NCI-H345 (cell line): ENCODE measurements at regions not wholly inside any gene's neighbourhood (a gene's known extent, or its start where the extent isn't known, plus 50 kb on each side); places are given as distances from the start of the nearest gene placed in this dataset.

Source experiments
- DNase-seq: peaks from one replicate; lab custom pipeline; 2025; lab: John Stamatoyannopoulos, UW

DNA sequence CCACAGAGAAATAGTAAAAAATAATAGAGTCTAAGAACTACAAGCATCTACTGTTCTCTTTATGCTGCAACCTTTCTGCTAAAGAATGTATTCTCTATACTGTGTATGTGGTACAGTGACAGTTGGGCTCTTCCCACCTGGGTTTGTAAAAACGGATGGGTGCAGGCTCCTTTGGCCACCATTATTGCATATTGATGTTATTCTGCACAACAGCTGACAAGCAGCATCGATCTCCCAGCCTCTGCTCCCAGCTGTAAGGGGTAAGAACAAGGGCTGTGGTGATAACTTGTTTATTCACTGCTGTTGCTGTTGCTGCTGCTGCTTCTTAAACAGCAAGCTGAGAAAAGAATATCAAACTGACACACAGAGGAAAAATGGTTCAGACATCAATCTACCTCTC, 56.1 kb downstream of the KCNRG start:
- DNase-seq, result no peak

DNA sequence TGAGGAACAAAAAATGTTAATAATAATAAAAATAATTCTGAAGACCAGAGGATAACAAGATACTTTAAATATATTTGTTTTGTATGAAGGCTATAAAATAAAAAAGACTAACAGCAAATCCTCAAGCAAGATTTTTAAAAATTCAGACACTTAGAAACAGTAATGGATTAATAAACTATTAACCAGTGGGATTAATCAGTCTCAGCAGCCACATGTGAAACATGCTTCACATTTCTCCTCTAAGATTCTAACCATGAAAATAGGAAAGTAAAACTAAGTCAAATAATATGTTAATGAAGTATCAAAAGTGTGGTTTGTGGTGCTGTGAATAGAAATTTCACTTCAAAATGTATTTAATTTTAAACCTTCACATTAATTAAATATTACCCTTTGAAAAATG, 57.4 kb downstream of the KCNRG start:
- DNase-seq, result no peak

DNA sequence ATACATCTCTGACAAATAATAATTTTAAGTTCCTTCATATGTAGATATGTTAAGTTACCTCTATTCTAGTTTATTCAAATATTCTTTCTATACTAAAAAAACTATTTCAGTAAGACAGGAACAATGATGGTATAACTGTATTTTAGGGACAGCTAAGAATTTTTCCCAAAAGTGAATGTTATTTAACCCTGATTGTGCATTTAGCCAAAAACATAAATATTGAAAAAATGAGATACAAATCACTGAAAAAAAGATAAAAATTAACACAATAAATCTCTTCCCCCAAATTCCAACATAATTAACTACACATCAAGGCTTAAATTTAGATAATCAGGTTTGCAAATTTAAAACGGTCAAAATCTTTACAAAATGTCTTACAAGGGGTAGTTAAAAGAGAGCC, 58.1 kb downstream of the KCNRG start:
- no peak for DNase-seq

DNA sequence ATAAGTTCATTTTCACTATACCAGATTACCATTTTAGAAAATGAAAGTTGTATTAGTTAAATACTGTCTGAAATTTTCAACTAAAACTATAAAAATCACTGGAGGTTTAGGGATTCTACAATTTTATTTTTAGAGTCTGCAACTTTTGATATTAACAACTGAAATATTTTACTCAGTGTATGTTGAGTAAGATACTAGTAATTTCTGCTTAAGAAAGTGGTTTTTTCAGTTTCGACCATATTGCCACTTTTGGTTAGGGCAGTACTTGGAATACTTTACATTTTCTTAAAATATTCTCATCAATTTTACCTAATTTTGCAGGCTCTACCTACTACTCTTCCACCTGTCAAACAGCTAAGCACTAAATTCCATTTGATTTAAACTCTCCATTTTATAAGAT, 59.6 kb downstream of the KCNRG start:
- no peak for DNase-seq

DNA sequence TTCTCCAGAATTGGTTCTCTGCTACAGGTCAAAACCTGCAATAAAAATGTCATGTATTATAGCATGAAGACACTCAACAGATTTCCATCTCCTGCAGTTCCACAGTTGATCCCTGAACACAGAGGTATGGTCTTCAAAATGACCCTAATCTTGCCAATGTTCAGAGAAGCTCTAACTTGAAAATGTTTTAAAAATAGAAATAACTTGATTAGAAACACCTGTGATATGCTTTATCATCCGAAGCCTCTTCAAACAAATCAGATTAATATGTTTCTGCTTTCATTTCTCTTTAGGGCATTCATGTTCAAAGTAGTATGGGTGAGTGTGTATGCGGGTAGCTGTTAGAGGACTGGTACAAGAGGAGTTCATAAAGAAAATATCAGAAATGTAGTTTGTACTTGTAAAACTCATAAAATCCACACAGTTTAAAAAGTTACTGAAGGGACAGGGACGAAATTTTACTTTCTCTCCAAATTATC, 60.4 kb downstream of the KCNRG start:
- no peak for DNase-seq

DNA sequence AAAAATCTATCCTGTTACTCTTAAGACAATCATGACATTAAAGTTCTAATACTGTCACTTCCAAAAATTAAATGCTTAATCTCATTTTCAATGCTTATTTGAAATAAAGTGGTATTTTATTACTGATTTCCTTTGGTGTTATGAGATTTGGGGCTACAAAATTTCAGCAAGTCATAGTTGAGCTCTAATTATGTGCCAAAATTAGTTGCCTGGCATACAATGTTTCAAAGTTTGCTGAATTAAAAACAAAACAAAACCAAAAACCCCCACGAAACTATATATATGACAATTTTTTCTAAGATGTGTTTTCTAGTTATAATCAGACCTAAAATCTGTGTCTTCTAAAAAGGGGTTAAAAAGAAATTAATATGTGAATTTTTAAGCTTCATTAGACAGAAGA, 62.2 kb downstream of the KCNRG start:
- DNase-seq, result no peak

DNA sequence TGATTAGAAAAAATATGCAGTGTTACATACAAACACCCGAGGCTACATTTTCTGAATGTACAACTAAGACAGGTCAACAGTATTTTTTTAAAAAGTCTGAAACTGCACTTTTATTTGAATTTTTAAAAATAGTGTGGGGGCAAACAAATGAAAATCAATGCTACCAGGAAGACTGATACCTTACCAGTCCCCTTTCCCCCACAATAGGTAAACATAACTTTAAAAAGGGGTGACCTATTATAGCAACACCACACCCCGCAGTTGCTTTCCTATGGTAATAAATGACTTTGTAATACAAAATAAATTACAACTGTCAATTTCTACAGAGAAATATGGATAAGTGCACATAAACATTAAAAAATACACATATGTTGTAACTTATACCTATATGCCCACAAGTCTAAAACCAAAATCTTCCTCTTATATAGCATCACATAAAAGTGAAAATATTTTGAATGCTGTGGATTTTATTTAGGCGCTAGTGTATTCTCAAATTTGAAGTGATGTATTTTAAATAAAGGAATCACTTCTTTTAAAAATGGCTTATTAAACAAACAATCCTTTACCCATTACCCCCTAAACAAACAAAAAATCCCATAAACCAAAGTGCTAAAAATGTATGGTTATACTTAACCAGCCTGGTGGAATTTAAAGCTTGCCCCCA, 63.1 kb downstream of the KCNRG start:
- no peak for DNase-seq

DNA sequence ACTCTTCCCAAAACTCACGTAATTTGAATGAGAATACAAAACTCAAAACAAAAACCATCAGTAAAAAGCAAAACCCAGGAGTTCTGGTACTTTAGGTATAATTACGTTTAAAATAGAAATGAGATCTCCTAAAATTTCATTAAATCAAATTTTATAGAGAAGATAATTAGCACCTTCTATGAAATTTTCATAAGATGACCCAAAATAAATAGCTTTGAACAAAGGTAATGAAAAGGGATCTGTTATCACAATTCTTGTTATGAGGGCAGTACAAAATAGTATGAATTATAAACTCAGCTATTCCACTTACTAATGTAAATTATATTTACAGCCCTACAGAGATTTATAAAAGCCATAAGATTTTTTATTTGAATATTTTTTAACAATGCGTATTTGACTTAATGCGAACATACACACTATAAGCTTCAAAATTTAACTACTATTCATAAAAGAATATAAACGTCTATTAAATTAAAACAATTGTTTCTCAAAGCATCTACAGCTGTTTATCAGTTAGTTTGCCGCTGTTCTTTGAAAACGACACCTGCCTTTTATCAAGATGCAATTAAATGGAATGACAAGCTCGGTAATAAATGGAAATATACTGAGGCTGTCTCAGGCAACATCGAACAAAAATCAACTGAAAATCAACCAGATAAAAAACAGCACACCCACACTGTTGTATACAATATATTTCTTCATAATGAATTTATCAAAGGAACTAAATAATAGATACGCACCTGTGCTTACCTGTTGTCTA, 63.8 kb downstream of the KCNRG start:
- DNase-seq, result no peak

DNA sequence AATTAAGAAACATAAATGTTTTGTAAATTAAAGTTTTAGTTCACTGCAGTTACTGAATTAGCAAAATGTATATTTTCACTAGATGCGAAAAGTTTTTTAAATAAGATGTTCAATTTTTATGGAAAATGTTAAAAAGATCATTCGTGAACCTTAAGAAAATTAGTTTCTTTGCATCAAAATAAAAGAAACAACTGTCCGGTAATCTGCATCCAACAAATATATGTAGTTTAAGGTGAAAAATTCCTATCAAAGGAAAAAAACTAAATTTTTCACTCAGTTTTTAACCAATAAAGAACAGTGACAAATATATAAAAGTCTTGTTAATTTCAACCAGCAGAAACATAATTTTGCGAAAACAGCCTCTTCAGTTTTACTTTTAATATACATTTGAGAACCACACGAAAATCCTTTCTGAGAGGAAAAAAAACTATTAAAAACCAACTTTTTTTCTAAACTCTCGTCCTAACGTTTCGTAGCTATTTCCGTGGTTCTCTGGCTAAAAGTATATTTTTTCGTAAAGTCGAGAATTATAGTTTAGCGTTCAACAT, 64.5 kb downstream of the KCNRG start:
- DNase-seq, result no peak

DNA sequence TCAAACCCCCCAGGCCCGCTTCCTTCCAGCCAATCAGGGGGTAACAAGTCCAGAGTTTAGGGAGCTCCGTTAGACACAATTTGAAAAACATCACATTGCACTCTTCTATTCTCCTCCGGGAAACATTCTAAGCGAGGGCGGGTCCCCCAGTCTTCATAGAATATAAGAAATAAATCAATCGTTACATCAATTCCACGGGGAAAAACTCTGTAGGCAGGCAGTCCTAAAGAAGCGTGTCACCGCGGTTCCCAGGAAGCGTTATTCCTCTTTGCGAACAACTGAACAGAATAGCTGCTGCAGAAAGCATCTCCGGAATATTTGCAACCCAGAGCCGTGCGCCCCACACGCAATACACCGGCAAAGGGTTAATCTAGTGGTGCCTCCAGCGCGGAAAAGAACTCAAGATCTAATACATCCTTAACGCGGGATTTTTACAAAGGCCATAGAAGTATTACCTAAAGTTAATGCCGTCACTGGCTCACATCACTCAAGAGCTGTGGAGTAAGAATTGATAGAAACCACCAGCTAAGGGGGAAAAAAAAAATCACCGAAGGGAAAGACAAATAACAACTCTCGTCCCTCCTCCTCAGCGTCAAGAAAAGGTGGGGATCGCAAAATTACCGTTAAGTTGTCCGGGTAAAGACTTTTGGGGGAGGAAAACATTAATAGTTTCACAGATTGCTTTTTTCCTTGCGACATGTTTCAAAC, 65.1 kb downstream of the KCNRG start:
- peak; percentile 30 for DNase-seq

DNA sequence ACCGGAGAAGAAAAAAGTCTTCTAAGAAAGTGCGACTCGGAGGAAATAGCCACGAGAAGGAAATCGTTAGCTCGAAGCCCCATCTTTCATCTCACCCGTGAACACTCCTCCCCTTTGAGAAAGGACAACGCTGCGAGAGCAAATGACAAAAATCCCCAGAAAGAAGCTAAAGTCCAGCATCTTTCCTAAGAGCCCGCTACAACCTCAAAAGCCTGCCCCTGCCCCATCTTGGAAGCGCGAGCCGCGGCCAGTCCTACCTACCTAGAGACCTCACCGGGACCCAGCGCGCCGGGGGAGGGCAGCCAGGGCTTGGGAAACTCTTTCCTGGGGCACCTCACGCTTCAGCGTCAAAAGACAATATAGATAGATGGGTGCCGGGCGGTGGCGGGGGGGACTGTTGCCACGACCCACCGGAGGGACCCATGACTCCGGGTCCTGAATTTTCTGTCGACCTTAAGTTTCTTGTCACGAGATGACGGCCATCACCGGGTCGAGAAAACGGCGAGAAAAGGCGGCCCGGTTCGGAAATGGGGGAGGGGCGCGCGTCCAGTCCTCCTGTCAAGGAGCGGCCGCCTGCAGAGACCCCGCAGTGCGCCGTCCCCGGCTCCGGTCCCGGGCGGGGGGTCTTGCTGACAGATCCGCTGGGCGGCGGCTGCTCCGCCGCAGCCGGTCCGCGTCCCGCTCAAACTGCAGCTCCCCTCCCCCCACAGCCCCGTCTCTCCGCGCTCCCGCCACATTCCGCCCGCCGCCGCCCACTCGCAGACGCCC, 65.9 kb downstream of the KCNRG start:
- DNase-seq, result peak; percentile 22

DNA sequence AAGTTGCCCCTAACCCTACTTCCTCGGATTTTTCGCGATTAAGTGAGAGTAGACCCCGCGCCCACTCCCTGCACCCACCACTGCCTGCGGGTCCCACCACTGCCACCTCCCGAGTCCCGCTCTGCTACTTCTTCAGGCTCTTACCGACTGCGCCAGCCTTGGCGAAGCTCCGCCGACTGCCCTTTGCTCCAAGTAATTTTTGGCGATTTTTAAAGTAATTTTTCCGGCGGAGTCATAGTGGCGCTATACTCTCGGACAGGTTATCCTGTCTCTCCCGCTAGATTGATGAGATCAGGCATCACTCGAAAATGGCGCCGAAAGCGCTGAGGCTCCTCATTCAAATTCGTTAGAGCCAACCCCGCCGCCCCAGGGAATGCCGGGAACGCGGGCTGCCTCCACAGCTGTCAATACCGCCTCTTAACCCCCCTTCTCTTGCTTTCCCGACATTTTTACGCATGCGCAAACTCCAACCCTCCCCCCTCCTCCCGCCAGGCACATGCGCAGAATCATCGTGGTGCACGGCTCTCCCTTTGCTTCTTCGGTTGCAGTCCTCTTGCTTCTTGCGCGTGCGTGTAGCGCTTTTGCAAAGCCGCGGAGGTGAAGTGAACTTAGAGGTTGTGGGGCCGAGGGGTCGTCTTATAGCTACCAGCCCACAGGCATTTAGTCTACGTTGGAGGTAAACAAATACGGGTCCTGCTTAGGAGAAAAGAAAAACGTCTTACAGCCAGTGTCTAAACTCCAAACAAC, 66.6 kb downstream of the KCNRG start:
- peak; percentile 90 for DNase-seq

DNA sequence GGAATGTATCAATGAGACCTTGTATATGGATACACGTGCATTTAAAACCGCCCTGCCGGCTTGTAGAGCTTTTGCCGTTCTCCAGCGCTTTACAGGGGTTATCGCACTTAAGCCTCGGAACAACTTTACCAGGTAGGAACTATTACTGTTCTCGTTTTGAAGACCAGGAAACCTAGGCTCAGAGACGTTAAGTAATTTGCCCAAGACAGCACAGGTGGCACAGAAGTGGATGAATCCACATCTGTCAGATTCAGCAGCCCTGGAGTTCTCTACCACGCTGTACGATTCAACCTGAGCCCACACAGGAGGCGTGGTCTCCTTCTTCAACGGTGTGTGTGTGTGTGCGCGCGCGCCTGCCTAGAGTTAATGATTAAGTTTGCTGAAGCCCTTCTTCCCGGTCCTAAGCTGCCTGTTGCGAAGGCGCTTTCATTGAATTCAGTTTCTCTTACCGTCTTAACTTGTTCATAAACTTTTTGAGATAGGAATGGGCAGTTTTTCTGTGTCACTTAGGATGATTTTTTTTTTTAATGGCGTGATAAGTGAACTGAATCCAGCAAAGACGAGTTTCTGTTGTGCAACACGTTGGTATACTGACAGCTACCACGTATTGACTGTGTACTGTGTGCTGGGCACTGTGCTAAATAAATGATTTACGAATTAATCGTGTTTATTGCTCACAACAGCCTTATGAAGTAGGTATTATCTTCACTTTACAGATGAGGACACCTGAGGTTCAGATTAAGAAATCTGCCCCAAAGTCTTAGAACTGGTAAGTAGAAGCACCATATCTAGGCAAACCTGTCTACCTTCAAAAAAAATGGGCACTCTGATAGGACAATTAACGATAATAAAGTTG, 67.4 kb downstream of the KCNRG start:
- peak; percentile 46 for DNase-seq

DNA sequence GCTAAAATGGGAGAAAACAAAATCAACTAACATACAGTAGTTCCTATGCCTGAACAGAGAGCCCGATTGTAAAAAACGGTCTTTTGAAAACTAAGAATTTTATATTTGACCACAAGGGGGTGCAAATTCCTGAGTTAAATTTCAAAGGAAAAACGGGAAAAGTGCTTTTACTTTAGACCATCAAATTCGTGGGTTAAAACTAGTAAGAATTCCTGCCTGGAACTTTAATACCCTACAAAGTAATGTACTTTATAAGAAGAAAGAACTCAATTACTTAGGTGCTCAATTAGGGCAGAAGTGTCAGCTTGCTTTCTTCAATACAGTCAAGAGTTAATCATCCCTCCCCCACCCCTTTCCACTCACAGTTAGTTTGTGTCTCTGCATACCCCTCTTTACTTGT, 69.8 kb downstream of the KCNRG start:
- no peak for DNase-seq

DNA sequence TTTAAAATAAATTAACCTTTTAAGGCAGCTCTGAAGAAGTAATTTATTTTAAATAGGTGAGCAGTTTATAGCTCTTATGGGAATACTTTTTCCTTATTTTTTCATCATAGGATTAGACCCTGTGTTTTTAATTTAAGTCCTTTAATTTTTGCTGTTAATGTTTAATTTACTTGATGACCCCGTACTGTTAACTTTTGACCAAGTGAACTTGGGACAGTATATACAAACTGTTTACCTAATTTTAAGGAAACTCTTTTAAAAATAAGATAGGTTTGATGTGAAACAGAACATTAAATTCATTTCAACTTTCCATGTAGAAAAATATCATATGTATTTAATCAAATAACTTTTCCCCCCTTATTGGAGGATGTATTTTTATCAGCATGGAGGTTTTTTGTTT, 74.4 kb downstream of the KCNRG start:
- DNase-seq, result no peak

DNA sequence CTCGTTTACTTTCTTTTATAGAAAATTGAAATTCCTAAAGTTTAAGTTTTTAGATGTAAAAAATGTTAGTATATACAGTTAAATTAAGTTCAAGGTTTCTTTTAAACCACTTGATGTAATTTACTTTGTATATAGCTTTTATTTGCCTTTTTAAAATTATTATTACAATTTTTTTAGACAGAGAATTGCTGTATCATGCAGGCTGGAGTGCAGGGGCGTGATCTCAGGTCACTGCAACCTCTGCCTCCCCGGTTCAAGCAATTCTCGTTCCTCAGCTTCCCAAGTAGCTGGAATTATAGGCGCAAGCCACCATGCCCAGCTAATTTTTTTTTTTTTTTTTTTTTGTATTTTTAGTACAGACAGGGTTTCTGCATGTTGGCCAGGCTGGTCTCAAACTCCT, 75.0 kb downstream of the KCNRG start:
- no peak for DNase-seq

DNA sequence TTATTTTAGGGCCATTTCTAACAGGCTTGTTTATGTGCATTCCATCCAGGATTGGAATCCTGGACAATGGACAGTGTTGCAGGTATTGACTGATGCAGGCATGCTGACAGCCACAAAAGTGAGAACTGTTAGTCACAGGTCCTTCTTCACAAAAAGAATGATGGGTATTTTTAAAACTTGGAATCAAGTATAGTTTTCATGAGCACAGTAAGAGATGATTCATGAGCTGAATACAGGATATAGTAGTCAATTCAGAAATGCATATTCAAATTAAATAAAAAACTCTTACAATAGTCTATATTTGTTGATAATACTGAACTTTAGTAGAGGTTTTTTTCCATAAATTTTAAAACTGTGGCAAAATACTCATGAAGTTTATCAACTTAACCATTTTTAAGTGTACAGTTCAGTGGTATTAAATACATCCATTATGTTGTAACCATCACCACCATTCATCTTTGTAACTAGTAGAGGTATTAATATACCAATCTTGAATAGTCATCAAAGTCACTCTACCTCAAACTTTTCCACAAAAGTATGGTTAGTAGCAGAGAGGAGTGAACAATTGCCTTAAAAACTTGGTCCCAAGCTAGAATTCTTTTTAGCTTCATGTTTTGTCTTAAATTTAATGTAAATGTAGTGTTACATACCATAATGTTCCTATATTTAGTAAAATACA, 79.5 kb downstream of the KCNRG start:
- DNase-seq, result no peak

DNA sequence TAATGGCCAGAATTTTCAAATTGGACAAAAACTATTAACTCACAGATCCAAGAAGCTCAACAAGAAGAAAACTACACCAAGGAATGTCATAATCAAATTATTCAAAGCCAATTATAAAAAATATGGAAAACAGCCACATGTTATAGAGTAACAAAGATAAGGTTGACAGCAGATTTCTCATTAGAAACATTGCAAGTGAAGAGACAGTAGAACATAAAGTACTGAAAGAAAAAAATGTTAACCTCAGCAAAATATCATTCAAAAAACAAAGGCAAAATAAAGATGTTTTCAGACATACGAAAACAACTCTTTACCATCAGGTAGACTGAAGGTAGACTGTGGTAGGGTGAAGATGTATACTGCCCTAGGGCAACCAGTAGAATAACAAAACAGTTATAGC, 83.4 kb downstream of the KCNRG start:
- no peak for DNase-seq

DNA sequence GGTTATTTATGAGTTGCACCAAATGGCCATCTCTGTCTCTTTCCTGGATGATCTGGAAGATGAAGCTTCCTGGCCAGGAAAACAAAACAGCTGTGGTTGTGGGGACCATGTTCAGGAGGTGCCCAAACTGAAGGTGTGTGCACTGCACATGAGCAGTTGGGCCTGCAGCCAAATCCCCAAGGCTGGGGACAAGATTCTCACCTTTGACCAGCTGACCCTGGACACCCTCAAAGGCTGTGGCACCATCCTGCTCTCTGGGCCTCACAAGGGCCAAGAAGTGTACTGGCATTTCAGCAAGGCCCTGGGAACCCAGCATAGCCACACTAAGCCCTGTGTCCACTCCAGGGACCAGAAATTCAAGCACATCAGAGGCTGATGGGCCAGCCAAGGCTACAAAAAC, 84.2 kb downstream of the KCNRG start:
- no peak for DNase-seq

DNA sequence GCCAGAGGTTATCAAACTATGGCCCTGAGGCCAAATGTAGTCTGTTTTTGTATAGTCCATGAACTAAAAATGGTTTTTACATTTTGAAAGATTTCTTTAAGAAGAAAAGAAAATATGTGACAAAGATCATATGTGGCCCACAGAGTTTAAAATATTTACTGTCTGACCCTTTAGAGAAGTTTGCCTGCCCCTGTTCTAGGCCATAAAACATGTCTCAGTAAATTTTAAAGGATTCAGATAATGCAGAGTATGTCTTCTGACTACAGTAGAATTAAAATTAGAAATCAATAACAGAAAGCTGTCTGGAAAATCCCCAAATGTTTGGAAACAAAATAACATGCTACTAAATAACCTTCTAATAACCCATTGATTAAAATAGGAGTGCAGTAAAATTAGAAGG, 86.3 kb downstream of the KCNRG start:
- no peak for DNase-seq
